Chondrocyte (in vitro differentiated cells): ENCODE measurements at regions not wholly inside any gene's neighbourhood (a gene's known extent, or its start where the extent isn't known, plus 50 kb on each side); places are given as distances from the start of the nearest gene placed in this dataset.

Source experiments
- DNase-seq: peaks from one replicate; pipeline ENCODE4 v3.0.0; 2021; ENCODE audit warnings: mixed read lengths, low spot score
- H3K27ac Mint-ChIP-seq: one replicate; pipeline ENCODE4 v1.8.0; 2021; ENCODE audit warnings: mild to moderate bottlenecking, moderate library complexity, mixed read lengths; ENCODE audit not compliant: unreplicated experiment
- H3K27me3 Mint-ChIP-seq: 2 replicates; pipeline ENCODE4 v1.8.0; 2021; ENCODE audit warnings: low read depth, mixed read lengths
- H3K36me3 Mint-ChIP-seq: 2 replicates; pipeline ENCODE4 v1.8.0; 2021; ENCODE audit warnings: low read depth, mixed read lengths
- H3K4me1 Mint-ChIP-seq: 2 replicates; pipeline ENCODE4 v1.8.0; 2021; ENCODE audit warnings: low read depth, mild to moderate bottlenecking, mixed read lengths
- H3K4me3 Mint-ChIP-seq: one replicate; pipeline ENCODE4 v1.8.0; 2021; ENCODE audit warnings: mild to moderate bottlenecking, moderate library complexity, mixed read lengths; ENCODE audit not compliant: unreplicated experiment
- H3K9me3 Mint-ChIP-seq: 2 replicates; pipeline ENCODE4 v1.8.0; 2021; ENCODE audit warnings: low read depth, mixed read lengths
- CTCF ChIP-seq: fragments of 200-600 bp; sonication (generic); IDR thresholded peaks from 2 replicates; pipeline ENCODE4 v1.5.0; 2021; ENCODE audit warnings: antibody characterized with exemption, mild to moderate bottlenecking, moderate library complexity

- Mint-ChIP-seq H3K36me3 (no peaks in the 10 kb centered on the region), H3K27me3 (no peaks in the 10 kb centered on the region), H3K27ac (no peak overlapping the region), H3K4me3 (no peak overlapping the region), H3K4me1 (no peaks in the 10 kb centered on the region), H3K9me3 (peaks cover 23% of the 10 kb centered on the region)
- no peak for DNase-seq
- no peak for TF ChIP-seq CTCF
Measured at GRCh38 chrX:148203531-148203930, 222.4 kb downstream of the FMR1NB start.

DNA sequence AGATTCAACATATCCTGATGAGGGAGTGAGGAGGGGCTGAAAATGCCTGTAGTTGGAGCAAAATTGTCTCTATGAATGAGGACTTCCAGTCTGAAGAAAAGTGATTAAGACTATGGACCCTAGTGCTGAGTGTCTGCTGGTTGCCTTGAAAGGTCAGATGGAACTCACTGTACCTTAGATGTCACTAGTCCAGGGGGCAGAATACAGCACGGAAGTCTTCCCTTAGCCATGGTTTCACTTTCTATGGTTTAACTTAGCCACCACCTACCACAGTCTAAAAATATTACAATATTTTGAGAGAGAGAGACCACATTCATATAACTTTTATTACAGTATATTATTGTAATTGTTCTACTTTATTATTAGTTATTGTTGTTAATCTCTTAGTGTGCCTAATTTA, 223.1 kb downstream of the FMR1NB start:
- DNase-seq: no peak
- H3K4me3 Mint-ChIP-seq: no peak overlapping the region
- H3K36me3 Mint-ChIP-seq: no peaks in the 10 kb centered on the region
- no peak overlapping the region for H3K27ac Mint-ChIP-seq
- no peaks in the 10 kb centered on the region for H3K27me3 Mint-ChIP-seq
- no peak for TF ChIP-seq CTCF
- no peaks in the 10 kb centered on the region for H3K4me1 Mint-ChIP-seq
- peaks cover 23% of the 10 kb centered on the region for H3K9me3 Mint-ChIP-seq

- H3K4me3 Mint-ChIP-seq: no peak overlapping the region
- peaks cover 4% of the 10 kb centered on the region for H3K4me1 Mint-ChIP-seq
- DNase-seq: no peak
- no peaks in the 10 kb centered on the region for H3K27me3 Mint-ChIP-seq
- no peak for TF ChIP-seq CTCF
- no peaks in the 10 kb centered on the region for H3K36me3 Mint-ChIP-seq
- H3K9me3 Mint-ChIP-seq: peaks cover 5% of the 10 kb centered on the region
- H3K27ac Mint-ChIP-seq: no peak overlapping the region
Measured at GRCh38 chrX:148214786-148215185, 233.6 kb downstream of the FMR1NB start.

DNA sequence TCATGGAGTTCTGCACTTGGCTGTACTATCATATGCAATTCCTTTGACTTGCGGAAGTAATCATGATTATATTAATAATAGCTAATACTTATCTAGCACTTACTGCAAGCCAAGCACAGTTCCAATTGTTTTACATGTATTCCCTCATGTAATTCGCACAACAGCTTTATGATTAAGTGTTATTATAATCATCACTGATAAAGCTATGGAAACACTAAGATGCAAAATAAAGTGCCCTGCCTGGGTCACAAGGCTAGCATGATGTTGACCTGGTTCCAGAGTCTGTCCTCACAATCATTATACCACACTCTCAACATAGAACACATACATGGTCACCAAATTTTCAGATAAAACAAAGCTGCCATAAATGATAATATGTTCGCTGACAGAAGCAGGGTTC, 234.6 kb downstream of the FMR1NB start:
- no peak for TF ChIP-seq CTCF
- Mint-ChIP-seq H3K4me3 (no peak overlapping the region), H3K27me3 (no peaks in the 10 kb centered on the region), H3K4me1 (peaks cover 4% of the 10 kb centered on the region), H3K9me3 (peaks cover 5% of the 10 kb centered on the region), H3K36me3 (no peaks in the 10 kb centered on the region), H3K27ac (no peak overlapping the region)
- DNase-seq: no peak

DNA sequence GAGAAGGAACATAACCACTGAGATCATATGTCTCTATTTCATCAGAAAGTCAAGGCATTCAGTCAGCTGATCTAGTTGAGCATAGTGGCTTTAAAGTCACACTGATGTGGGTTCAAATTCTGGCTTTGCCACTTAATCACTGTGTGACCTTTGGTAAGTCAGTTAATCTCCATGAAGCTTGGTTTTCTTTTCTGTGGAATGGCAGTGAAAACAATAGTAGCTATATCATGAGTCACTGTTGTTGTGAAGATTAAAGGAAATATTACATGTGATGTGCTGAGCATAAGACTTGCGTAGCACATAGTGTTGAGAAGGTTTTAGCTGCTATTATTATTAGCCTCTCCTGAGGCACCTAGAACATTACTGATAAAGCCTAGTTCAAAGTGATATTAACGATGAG, 242.2 kb downstream of the FMR1NB start:
- no peaks in the 10 kb centered on the region for H3K27me3 Mint-ChIP-seq
- H3K27ac Mint-ChIP-seq: no peak overlapping the region
- DNase-seq: no peak
- TF ChIP-seq CTCF: no peak
- peaks cover 16% of the 10 kb centered on the region for H3K9me3 Mint-ChIP-seq
- H3K4me1 Mint-ChIP-seq: no peaks in the 10 kb centered on the region
- H3K4me3 Mint-ChIP-seq: no peak overlapping the region
- no peaks in the 10 kb centered on the region for H3K36me3 Mint-ChIP-seq
